HepG2 (cell line): ENCODE measurements at regions not wholly inside any gene's neighbourhood (a gene's known extent, or its start where the extent isn't known, plus 50 kb on each side); places are given as distances from the start of the nearest gene placed in this dataset.

Source experiments
- ZNF138 ChIP-seq: sonication (generic); formaldehyde crosslinking; IDR thresholded peaks from 2 replicates; pipeline ENCODE4 v1.5.0; 2020; ENCODE audit warnings: mild to moderate bottlenecking, low read depth, missing genetic modification reagents
- TF ChIP-seq, protein P1 (sequence below): sonication (generic); formaldehyde crosslinking; IDR thresholded peaks from 2 replicates; pipeline ENCODE4 v1.5.0; 2020; ENCODE audit warnings: mild to moderate bottlenecking, missing genetic modification reagents, moderate library complexity

DNA sequence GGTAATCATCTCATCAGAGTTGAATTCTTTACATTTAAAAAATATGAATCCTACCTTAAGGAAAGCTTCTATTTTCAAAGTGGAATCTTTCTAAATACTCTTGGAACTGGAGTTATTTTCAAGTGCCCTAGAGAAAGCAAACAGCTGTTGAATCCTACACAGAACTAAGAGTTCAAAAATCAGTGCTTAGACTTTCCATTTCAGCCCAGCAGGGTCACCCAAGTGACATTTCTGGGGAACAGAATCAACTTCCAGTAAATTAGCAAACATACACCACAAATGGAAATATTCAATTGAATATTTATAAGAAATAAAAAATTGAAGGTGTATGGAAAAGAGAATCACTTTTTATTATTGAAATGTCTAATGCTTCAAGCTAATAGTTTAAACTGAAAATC is 427.7 kb upstream of the NOX3 start:
- TF ChIP-seq, protein P1, sequence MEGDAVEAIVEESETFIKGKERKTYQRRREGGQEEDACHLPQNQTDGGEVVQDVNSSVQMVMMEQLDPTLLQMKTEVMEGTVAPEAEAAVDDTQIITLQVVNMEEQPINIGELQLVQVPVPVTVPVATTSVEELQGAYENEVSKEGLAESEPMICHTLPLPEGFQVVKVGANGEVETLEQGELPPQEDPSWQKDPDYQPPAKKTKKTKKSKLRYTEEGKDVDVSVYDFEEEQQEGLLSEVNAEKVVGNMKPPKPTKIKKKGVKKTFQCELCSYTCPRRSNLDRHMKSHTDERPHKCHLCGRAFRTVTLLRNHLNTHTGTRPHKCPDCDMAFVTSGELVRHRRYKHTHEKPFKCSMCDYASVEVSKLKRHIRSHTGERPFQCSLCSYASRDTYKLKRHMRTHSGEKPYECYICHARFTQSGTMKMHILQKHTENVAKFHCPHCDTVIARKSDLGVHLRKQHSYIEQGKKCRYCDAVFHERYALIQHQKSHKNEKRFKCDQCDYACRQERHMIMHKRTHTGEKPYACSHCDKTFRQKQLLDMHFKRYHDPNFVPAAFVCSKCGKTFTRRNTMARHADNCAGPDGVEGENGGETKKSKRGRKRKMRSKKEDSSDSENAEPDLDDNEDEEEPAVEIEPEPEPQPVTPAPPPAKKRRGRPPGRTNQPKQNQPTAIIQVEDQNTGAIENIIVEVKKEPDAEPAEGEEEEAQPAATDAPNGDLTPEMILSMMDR (CRISPR knock-in tag), result no peak
- TF ChIP-seq ZNF138 (CRISPR knock-in tag), result no peak
